ENCODE measurements at regions not wholly inside any gene's neighbourhood (a gene's known extent, or its start where the extent isn't known, plus 50 kb on each side); places are given as distances from the start of the nearest gene placed in this dataset.

DNA sequence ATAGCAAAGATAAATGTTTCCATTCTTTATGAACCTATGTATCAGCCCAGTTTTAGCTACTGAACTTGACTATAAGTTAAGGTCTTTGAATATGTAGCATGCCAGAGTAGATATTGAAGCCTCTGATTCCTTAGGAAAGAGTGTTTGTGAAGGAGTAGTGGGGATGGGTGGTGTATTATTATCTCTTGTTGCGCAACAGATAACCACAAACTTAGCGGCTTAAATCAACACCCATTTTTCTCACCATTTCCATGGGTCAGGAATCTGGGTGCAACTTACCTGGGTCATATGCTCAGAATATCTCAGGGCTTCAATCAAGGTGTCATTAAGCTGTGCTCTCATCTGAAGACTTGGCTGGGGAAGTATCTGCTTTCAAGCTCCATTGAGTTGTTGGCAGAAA, 251.4 kb upstream of the PUDP start:
- no peak for TF ChIP-seq CTCF (IDR thresholded peaks at IDR 0.05)
- no peak for TF ChIP-seq POLR2A (IDR thresholded peaks at IDR 0.05)
